B cell (primary cell): ENCODE measurements at regions not wholly inside any gene's neighbourhood (a gene's known extent, or its start where the extent isn't known, plus 50 kb on each side); places are given as distances from the start of the nearest gene placed in this dataset.

Experiments
- ATAC-seq: fragments of 200-7000 bp; cut with Tn5 transposase; one replicate; pipeline ENCODE4 v1.10.0; 2021; ENCODE audit warnings: low read depth, mild to moderate bottlenecking, moderate number of reproducible peaks, moderate library complexity
- CTCF ChIA-PET: fragments of 350-600 bp; sonication (Branson Sonifier 250); formaldehyde crosslinking; loops from one replicate; lab custom pipeline; 2021; ENCODE audit warnings: antibody characterized with exemption, inconsistent platforms; lab: Charles Lee
- POLR2A ChIA-PET: fragments of 350-600 bp; sonication (Branson Sonifier 250); formaldehyde crosslinking; loops from one replicate; lab custom pipeline; 2021; ENCODE audit warnings: antibody characterized with exemption; lab: Charles Lee
- DNase-seq: peaks from one replicate; pipeline ENCODE4 v3.0.0; 2013
- H2AFZ ChIP-seq: 2 replicates; pipeline ENCODE4 v1.6.1; 2012; ENCODE audit warnings: mild to moderate bottlenecking, low read depth, low read length; ENCODE audit not compliant: insufficient read depth, poor library complexity, severe bottlenecking
- H3K27ac ChIP-seq, 2 donors: 1 replicate in 1 of 2; 2 replicates in 1 of 2; pipeline ENCODE4 v1.5.1; 2012 to 2013; ENCODE audit warnings: low read length in 2 of 2, mild to moderate bottlenecking in 2 of 2, moderate library complexity in 1 of 2
- H3K27me3 ChIP-seq, 4 experiments: fragments of 200-600 bp in 1 of 4; sonication (generic) in 1 of 4; replicated peaks in 1 of 4; 1 replicate in 2 of 4; 2 replicates in 2 of 4; pipeline versions ENCODE4 v1.6.1 to v1.7.0; 2013 to 2016; ENCODE audit warnings: low read length in 3 of 4, mild to moderate bottlenecking in 2 of 4, mixed read lengths in 1 of 4, moderate library complexity in 1 of 4; ENCODE audit not compliant: insufficient read depth in 4 of 4, control insufficient read depth in 3 of 4; ENCODE audit errors: control extremely low read depth in 1 of 4
- H3K36me3 ChIP-seq, 2 experiments: replicated peaks in 1 of 2; 1 replicate in 1 of 2; 2 replicates in 1 of 2; pipeline versions ENCODE4 v1.6.1 to v1.7.1; 2013; ENCODE audit warnings: low read length in 1 of 2; ENCODE audit not compliant: insufficient read depth in 2 of 2, control insufficient read depth in 1 of 2; ENCODE audit errors: control extremely low read depth in 1 of 2, extremely low read depth in 1 of 2
- H3K4me1 ChIP-seq, 2 donors: fragments of 200-600 bp in 1 of 2; sonication (generic) in 1 of 2; 1 replicate in 1 of 2; 2 replicates in 1 of 2; pipeline versions ENCODE4 v1.5.1 to v1.6.1; 2013 to 2017; ENCODE audit warnings: low read length in 2 of 2; ENCODE audit not compliant: control insufficient read depth in 2 of 2, insufficient read depth in 2 of 2
- H3K4me2 ChIP-seq: replicated peaks from 2 replicates; pipeline ENCODE3; 2012; ENCODE audit warnings: mild to moderate bottlenecking, low read depth, low read length; ENCODE audit not compliant: poor library complexity, severe bottlenecking
- H3K4me3 ChIP-seq, 5 experiments: fragments of 200-600 bp in 1 of 5; sonication (generic) in 1 of 5; 1 replicate in 3 of 5; 2 replicates in 2 of 5; pipeline versions ENCODE4 v1.5.1 to v1.7.0; 2011 to 2016; ENCODE audit warnings: low read length in 4 of 5, mild to moderate bottlenecking in 4 of 5, low read depth in 2 of 5, control low read depth in 1 of 5, moderate library complexity in 1 of 5; ENCODE audit not compliant: insufficient read depth in 1 of 5; ENCODE audit errors: control extremely low read depth in 1 of 5, extremely low read depth in 1 of 5
- H3K79me2 ChIP-seq: fragments of 200-600 bp; sonication (generic); one replicate; pipeline ENCODE4 v1.6.0; 2016; ENCODE audit warnings: low read length; ENCODE audit not compliant: control insufficient read depth, insufficient read depth
- H3K9ac ChIP-seq: fragments of 200-600 bp; sonication (generic); 2 replicates; pipeline ENCODE4 v1.6.1; 2017; ENCODE audit warnings: mild to moderate bottlenecking, low read length, moderate library complexity
- H3K9me3 ChIP-seq, 3 donors: one replicate each; pipeline versions ENCODE4 v1.6.1 to v1.7.1; 2013; ENCODE audit warnings: low read length in 2 of 3; ENCODE audit not compliant: control insufficient read depth in 2 of 3, insufficient read depth in 1 of 3; ENCODE audit errors: control extremely low read depth in 1 of 3
- H4K20me1 ChIP-seq: 2 replicates; pipeline ENCODE4 v1.6.0; 2012; ENCODE audit warnings: mild to moderate bottlenecking, low read length; ENCODE audit not compliant: insufficient read depth, control insufficient read depth, poor library complexity, severe bottlenecking
- H3K27ac Mint-ChIP-seq: one replicate; pipeline ENCODE4 v1.8.0; 2021; ENCODE audit warnings: mixed read lengths
- H3K27me3 Mint-ChIP-seq: one replicate; pipeline ENCODE4 v1.8.0; 2021; ENCODE audit warnings: mixed read lengths
- H3K4me1 Mint-ChIP-seq: one replicate; pipeline ENCODE4 v1.8.0; 2021; ENCODE audit warnings: mixed read lengths
- H3K4me3 Mint-ChIP-seq: one replicate; pipeline ENCODE4 v1.8.0; 2021; ENCODE audit warnings: mixed read lengths
- H3K9me3 Mint-ChIP-seq: one replicate; pipeline ENCODE4 v1.8.0; 2022; ENCODE audit warnings: mixed read lengths; ENCODE audit not compliant: insufficient read depth
- EZH2 ChIP-seq: IDR thresholded peaks from 2 replicates; pipeline ENCODE4 v1.6.1; 2012; ENCODE audit warnings: borderline replicate concordance, low read depth, mild to moderate bottlenecking, moderate library complexity, low read length; ENCODE audit not compliant: insufficient read depth, poor library complexity, severe bottlenecking
- WGBS: methylation state at CpG from one replicate; pipeline ENCODE4 v1.1.5; 2013; ENCODE audit warnings: missing lambda C conversion rate; ENCODE audit not compliant: insufficient coverage; 5-methylcytosine and 5-hydroxymethylcytosine counted together
- intact Hi-C: fragments of 100-400 bp; cut with micrococcal nuclease; formaldehyde crosslinking; loops from one replicate; pipeline ENCODE4 v1.10.0; 2022
- TF ChIP-seq, protein P1 (sequence below): fragments of 200-600 bp; IDR thresholded peaks from one replicate; pipeline ENCODE4 v1.8.0; 2022; ENCODE audit warnings: antibody characterized with exemption, mild to moderate bottlenecking

DNA sequence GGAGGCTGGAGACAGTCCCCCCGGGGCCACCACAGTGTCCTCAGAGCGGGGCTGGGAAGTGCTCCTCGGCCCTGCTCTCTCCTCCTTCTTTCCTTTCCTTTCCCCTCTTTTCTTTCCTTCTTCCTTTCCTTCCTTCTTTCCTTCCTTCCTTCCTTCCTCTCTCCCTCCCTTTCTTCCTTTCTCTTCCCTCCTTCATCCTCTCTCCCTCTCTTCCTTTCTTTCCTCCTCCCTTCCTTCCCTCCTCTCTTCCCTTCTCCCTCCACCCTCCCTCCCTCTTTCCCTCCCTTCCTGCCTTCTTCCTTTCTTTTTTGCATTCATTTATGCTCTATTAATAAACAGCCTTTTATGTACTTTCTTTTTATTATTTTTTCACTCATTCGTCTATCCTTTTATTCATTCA is 127.1 kb upstream of the TCERG1L start:
- CTCF ChIA-PET = no interaction called here
- 73% methylated on average over 4 of the region's 4 CpGs for WGBS

DNA sequence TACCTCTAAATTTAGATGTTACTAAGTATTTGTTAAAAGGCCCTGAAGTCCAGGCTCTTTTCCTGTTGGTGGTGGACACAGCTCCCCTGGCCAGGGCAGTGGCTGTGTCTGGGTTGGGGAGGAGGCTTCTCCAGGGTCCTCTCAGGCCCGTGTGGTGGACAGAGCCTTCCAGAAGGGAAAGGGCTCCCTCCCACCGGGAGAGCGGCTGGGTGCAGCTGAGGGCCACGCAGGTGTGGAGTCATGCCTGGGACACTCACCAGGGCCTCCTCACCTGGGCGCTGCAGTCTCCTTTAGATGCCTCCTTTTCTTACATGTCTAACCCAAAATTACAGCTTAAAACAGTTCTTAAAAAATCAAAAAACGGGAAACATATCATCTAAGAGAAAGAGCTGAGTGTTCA is 128.2 kb upstream of the TCERG1L start:
- intact Hi-C loops = no loop called here

More for the DNA sequence above, 127.1 kb upstream of the TCERG1L start:
- H3K4me1 ChIP-seq = no peaks in the 10 kb centered on the region
- H3K9me3 ChIP-seq = peaks cover 0 to 20% (median 0%) of the 10 kb centered on the region in 3 donors
- Mint-ChIP-seq H3K4me3 (no peak overlapping the region), H3K9me3 (no peaks in the 10 kb centered on the region), H3K27ac (no peak overlapping the region), H3K4me1 (no peaks in the 10 kb centered on the region), H3K27me3 (peaks cover 10% of the 10 kb centered on the region)
- POLR2A ChIA-PET = no interaction called here
- no peaks in the 10 kb centered on the region for H3K36me3 ChIP-seq
- no peaks in the 10 kb centered on the region for H4K20me1 ChIP-seq
- H3K4me3 ChIP-seq = no peak overlapping the region
- H3K79me2 ChIP-seq = no peaks in the 10 kb centered on the region
- no peak for TF ChIP-seq EZH2
- TF ChIP-seq, protein P1, sequence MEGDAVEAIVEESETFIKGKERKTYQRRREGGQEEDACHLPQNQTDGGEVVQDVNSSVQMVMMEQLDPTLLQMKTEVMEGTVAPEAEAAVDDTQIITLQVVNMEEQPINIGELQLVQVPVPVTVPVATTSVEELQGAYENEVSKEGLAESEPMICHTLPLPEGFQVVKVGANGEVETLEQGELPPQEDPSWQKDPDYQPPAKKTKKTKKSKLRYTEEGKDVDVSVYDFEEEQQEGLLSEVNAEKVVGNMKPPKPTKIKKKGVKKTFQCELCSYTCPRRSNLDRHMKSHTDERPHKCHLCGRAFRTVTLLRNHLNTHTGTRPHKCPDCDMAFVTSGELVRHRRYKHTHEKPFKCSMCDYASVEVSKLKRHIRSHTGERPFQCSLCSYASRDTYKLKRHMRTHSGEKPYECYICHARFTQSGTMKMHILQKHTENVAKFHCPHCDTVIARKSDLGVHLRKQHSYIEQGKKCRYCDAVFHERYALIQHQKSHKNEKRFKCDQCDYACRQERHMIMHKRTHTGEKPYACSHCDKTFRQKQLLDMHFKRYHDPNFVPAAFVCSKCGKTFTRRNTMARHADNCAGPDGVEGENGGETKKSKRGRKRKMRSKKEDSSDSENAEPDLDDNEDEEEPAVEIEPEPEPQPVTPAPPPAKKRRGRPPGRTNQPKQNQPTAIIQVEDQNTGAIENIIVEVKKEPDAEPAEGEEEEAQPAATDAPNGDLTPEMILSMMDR = no peak
- H3K27me3 ChIP-seq = no peaks in the 10 kb centered on the region
- no peak overlapping the region for H3K9ac ChIP-seq
- H3K27ac ChIP-seq = no peak overlapping the region
- DNase-seq = no peak
- ATAC-seq = no peak
- H3K4me2 ChIP-seq = no peak overlapping the region
- intact Hi-C loops = no loop called here
- H2AFZ ChIP-seq = no peak overlapping the region

More for the DNA sequence above, 128.2 kb upstream of the TCERG1L start:
- ChIA-PET POLR2A (no interaction called here), CTCF (no interaction called here)
- Histone ChIP-seq H2AFZ (no peak overlapping the region), H3K4me2 (no peak overlapping the region), H3K36me3 (no peaks in the 10 kb centered on the region), H3K4me1 (no peaks in the 10 kb centered on the region), H3K27ac (no peak overlapping the region), H3K27me3 (no peaks in the 10 kb centered on the region), H3K9me3 (peaks cover 0 to 15% (median 0%) of the 10 kb centered on the region in 3 donors), H3K79me2 (no peaks in the 10 kb centered on the region), H3K9ac (no peak overlapping the region), H4K20me1 (no peaks in the 10 kb centered on the region), H3K4me3 (no peak overlapping the region)
- ATAC-seq (no peak), DNase-seq (no peak)
- 81% methylated on average over 6 of the region's 6 CpGs for WGBS
- peaks cover 10% of the 10 kb centered on the region for H3K27me3 Mint-ChIP-seq
- TF ChIP-seq, protein P1 = no peak
- TF ChIP-seq EZH2 = no peak
- no peak overlapping the region for H3K4me3 Mint-ChIP-seq
- H3K27ac Mint-ChIP-seq = no peak overlapping the region
- no peaks in the 10 kb centered on the region for H3K9me3 Mint-ChIP-seq
- H3K4me1 Mint-ChIP-seq = no peaks in the 10 kb centered on the region
